Type B pancreatic cell (in vitro differentiated cells): ENCODE measurements at regions not wholly inside any gene's neighbourhood (a gene's known extent, or its start where the extent isn't known, plus 50 kb on each side); places are given as distances from the start of the nearest gene placed in this dataset.
"Not testable (repeated sequence)": the region's sequence is repeated elsewhere in the genome, so short reads cannot be mapped to it uniquely, and the experiment has no call there.

Experiments
- DNase-seq: peaks from one replicate; pipeline ENCODE4 v3.0.0; 2021; ENCODE audit warnings: mixed read lengths; ENCODE audit not compliant: unreplicated experiment; ENCODE audit errors: extremely low spot score
- H3K27ac Mint-ChIP-seq: 2 replicates; pipeline ENCODE4 v1.8.0; 2021; ENCODE audit warnings: mild to moderate bottlenecking, mixed read lengths
- H3K27me3 Mint-ChIP-seq: 2 replicates; pipeline ENCODE4 v1.8.0; 2021; ENCODE audit warnings: mixed read lengths
- H3K36me3 Mint-ChIP-seq: 2 replicates; pipeline ENCODE4 v1.8.0; 2021; ENCODE audit warnings: mixed read lengths
- H3K4me1 Mint-ChIP-seq: one replicate; pipeline ENCODE4 v1.8.0; 2021; ENCODE audit warnings: mixed read lengths; ENCODE audit not compliant: unreplicated experiment
- H3K4me3 Mint-ChIP-seq: 2 replicates; pipeline ENCODE4 v1.8.0; 2021; ENCODE audit warnings: mild to moderate bottlenecking, mixed read lengths
- H3K9me3 Mint-ChIP-seq: 2 replicates; pipeline ENCODE4 v1.8.0; 2021; ENCODE audit warnings: mixed read lengths
- CTCF ChIP-seq: fragments of 200-600 bp; sonication (generic); conservative IDR thresholded peaks from 2 replicates; pipeline ENCODE4 v1.5.0; 2021; ENCODE audit warnings: antibody characterized with exemption, mild to moderate bottlenecking

GRCh38 chr16:87033021-87033471, 284.1 kb downstream of the C16orf95 start:
- Mint-ChIP-seq H3K9me3 (no peaks in the 10 kb centered on the region), H3K27me3 (peaks cover 3% of the 10 kb centered on the region), H3K4me1 (peaks cover 9% of the 10 kb centered on the region), H3K36me3 (no peaks in the 10 kb centered on the region), H3K4me3 (no peak overlapping the region), H3K27ac (no peak overlapping the region)
- TF ChIP-seq CTCF = no peak
- DNase-seq = no peak

- peaks cover 9% of the 10 kb centered on the region for H3K4me1 Mint-ChIP-seq
- no peaks in the 10 kb centered on the region for H3K36me3 Mint-ChIP-seq
- H3K27ac Mint-ChIP-seq = no peak overlapping the region
- H3K9me3 Mint-ChIP-seq = no peaks in the 10 kb centered on the region
- H3K4me3 Mint-ChIP-seq = no peak overlapping the region
- no peak for DNase-seq
- H3K27me3 Mint-ChIP-seq = peaks cover 3% of the 10 kb centered on the region
- TF ChIP-seq CTCF = no peak
Measured at GRCh38 chr16:87033541-87034300, 283.5 kb downstream of the C16orf95 start.

GRCh38 chr16:87034317-87034716, 282.9 kb downstream of the C16orf95 start:
- peaks cover 8% of the 10 kb centered on the region for H3K27me3 Mint-ChIP-seq
- H3K4me1 Mint-ChIP-seq = peaks cover 9% of the 10 kb centered on the region
- no peak overlapping the region for H3K4me3 Mint-ChIP-seq
- no peaks in the 10 kb centered on the region for H3K36me3 Mint-ChIP-seq
- TF ChIP-seq CTCF = no peak
- no peak overlapping the region for H3K27ac Mint-ChIP-seq
- no peaks in the 10 kb centered on the region for H3K9me3 Mint-ChIP-seq
- DNase-seq = no peak

GRCh38 chr16:87035053-87035452, 282.1 kb downstream of the C16orf95 start:
- Mint-ChIP-seq H3K4me3 (no peak overlapping the region), H3K9me3 (no peaks in the 10 kb centered on the region)

GRCh38 chr16:87037012-87037411, 280.2 kb downstream of the C16orf95 start:
- Mint-ChIP-seq H3K4me3 (no peak overlapping the region), H3K27ac (no peak overlapping the region), H3K4me1 (peaks cover 9% of the 10 kb centered on the region), H3K36me3 (no peaks in the 10 kb centered on the region), H3K27me3 (peaks cover 8% of the 10 kb centered on the region), H3K9me3 (no peaks in the 10 kb centered on the region)
- no peak for DNase-seq
- no peak for TF ChIP-seq CTCF

More at GRCh38 chr16:87035053-87035452, 282.1 kb downstream of the C16orf95 start:
- peaks cover 9% of the 10 kb centered on the region for H3K4me1 Mint-ChIP-seq
- DNase-seq = no peak
- H3K27ac Mint-ChIP-seq = no peak overlapping the region
- H3K27me3 Mint-ChIP-seq = peaks cover 8% of the 10 kb centered on the region
- TF ChIP-seq CTCF = no peak
- H3K36me3 Mint-ChIP-seq = no peaks in the 10 kb centered on the region

GRCh38 chr16:87038528-87038927, 278.7 kb downstream of the C16orf95 start:
- H3K36me3 Mint-ChIP-seq, H3K27ac Mint-ChIP-seq, H3K9me3 Mint-ChIP-seq, DNase-seq, H3K4me3 Mint-ChIP-seq: not testable (repeated sequence)
- H3K4me1 Mint-ChIP-seq = peaks cover 14% of the 10 kb centered on the region
- H3K27me3 Mint-ChIP-seq = peaks cover 15% of the 10 kb centered on the region
